NCI-H2081 (cell line): ENCODE measurements at regions not wholly inside any gene's neighbourhood (a gene's known extent, or its start where the extent isn't known, plus 50 kb on each side); places are given as distances from the start of the nearest gene placed in this dataset.
"Not testable (repeated sequence)": the region's sequence is repeated elsewhere in the genome, so short reads cannot be mapped to it uniquely, and the experiment has no call there.

Source experiments
- DNase-seq, 2 experiments: peaks; one replicate each; lab custom pipeline; 2025; lab: John Stamatoyannopoulos, UW

DNA sequence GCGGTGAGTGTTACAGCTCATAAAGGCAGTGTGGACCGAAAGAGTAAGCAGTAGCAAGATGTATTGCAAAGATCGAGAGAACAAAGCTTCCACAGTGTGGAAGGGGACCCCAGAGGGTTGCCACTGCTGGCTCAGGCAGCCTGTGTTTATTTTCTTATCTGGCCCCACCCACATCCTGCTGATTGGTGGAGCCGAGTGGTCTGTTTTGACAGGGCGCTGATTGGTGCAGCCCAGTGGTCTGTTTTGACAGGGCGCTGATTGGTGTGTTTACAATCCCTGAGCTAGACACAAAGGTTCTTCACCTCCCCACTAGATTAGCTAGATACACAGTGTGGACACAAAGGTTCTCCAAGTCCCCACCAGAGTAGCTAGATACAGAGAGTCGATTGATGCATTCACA is 747.8 kb upstream of the NRXN1 start:
- not testable (repeated sequence) for DNase-seq

DNA sequence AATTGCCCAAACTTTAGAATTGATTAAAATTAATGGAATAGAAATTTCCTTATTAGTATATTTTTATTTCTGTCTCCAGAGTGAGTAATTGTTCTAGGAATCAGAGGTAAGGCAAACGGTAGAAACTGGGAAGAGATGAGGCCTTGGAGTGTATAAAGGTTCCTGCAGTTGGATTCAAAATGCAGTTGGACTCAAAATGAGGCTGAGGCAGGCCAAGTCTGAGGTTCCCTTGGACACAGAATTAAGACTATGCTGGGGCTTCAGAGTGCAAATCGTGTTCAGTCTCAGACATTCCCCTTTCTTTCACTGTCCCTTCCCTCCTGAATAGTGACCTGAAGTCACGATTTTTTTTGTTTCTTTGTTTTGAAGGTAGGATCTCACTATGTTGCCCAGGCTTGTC is 746.9 kb upstream of the NRXN1 start:
- no peak for DNase-seq

DNA sequence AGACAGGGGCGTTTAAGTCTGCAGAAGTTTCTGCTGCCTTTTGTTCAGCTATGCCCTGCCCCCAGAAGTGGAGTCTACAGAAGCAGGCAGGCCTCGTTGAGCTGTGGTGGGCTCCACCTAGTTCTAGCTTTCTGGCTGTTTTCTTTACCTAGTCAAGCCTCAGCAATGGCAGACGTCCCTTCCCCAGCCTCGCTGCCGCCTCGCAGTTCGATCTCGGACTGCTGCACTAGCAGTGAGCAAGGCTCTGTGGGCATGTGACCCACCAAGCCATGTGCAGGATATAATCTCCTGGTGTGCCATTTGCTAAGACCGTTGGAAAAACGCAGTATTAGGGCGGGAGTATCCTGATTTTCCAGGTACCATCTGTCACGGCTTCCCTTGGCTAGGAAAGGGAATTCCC is 742.7 kb upstream of the NRXN1 start:
- DNase-seq, result not testable (repeated sequence)

DNA sequence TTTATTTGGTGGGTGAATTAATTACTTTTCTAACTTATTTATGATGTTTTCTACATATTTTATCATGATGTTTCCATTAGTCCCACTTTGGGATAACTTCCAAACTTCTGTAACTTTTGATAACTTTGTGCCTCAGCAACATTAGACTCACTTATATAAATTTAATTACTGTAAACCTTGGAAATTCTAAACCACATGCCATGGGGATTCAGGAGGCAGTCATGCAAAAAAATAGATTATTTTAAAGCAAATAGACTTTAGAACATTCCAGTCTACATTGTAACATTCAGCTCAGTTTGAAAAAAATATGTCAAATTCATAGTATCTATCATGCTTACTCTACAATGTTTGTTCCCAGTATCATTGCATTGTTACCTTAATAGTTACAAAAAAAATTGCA is 728.5 kb upstream of the NRXN1 start:
- DNase-seq, result no peak

DNA sequence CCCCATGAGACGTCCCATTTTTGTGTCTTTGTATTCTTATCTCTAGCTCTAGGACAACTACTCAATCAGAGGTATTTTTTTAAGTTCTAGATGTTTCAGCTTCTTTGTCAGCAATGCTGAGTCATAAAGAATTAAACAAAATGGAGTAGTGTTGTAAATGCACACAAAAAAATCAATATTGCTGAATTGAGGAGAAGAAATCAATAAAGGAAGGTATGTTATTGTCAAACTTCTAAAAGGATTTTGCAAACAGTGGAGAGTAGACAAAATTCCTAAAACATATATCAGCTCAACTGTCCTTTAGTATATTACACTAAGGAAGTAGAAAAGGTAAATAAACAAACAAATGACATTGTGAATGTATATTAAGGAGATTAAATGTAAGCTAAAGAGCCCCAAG is 726.1 kb upstream of the NRXN1 start:
- no peak for DNase-seq

DNA sequence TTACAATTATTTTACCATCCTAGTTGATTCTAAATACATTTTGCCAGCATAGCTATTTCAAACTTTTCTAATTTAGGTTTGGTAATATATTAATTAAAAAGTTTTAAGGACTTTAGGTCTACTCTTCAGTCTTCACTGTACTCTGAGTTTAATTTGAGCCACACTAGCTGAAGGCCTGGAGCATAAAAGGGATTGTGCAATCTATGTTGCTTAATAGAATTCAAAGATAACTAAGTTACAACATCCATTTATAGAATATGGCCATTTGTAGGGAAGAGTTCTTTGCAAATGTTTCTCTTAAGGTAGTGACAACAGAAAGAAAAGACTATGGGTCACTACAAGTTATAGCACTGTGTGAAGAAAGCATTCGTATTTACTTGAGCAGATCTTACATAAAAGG is 702.2 kb upstream of the NRXN1 start:
- DNase-seq, result no peak

DNA sequence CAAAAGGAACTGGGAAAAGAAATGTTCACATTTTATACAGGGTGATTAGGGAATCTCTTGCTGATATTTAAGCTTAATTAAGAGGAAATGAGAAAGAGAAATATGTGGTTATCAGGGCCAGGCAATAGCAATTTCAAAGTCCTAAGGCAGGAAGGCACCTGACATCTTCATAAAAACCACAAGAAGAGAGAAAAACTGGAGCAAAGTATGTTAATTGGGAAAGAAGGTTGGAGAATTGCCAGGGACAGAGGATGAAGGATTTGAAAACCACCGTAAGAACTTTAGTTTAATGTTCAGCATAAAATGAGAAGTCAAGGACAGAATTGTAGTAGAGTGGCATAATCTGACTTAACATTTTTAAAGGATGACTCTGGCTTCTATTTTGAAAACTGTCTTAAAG is 691.8 kb upstream of the NRXN1 start:
- no peak for DNase-seq

DNA sequence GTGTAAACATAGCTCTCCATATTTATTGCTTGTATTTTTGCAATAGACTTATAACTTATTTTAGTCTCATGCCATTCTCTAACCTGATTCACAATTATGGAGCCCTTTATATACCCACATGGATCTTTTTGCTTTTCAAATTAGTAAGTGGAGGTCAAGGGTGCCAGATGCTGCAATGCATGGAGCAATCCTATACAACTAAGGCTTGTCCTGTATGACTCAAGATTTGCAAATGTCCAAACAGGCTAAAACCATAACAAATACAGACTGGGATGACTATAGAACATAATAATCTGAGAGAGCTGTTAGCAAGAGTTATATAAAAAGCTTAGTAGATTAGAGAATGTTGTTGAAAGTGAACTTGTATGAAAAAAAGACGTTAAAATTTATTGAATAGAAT is 690.4 kb upstream of the NRXN1 start:
- DNase-seq, result no peak

DNA sequence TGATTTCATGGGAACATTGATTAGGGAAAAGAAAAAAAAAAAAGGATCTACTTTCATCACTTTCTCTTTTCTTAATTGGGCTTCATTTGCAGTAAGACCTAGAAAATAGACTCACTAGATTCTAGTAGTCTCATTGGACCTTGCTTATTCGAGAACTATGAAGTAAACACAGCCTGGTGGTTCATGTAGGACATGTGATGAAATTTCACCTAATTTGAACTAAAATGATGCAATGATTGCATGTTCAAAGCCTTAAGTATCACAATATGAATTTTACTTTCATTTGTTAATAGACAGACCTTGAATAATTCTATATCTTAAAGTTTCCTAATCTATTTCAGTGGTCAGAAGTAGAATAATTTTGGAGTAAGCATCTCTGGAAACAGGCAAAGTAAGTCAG is 688.9 kb upstream of the NRXN1 start:
- no peak for DNase-seq

DNA sequence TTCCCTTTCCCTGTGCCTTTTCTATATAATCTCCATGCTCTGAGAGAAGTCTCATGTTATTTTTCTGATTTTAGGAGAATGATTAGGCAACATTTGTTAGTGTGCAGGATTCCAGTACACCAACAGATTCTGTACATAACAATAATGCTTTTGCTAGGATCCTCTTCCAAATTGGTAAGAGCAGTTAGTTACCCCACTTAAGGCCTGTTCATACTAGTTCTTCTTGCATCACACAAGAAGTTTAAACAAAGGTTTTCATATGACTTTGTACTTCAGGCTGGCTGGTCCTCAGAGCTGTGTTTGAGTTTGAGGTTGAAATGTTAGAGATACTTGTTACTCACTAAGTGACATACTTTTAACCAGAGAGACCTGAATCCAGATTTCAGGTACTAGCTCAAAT is 686.9 kb upstream of the NRXN1 start:
- no peak for DNase-seq

DNA sequence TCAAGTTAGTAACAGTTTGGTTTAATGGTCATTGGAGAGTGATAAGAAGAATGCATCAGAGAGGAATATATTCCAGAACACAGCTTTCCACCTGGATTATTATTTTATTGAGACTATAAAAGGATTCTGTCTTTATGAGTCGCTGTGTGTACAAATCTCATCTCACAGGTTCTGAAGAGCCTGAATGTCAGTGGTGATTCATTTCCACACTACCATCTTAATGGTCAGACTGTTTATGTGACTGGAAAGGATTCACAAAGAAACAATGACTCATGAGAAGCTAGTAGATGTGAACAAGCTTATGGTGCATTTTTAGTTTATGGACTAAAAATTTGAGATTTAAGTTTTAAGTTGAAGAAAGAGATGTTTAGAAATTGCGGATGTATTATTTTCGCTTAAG is 685.4 kb upstream of the NRXN1 start:
- DNase-seq, result no peak

DNA sequence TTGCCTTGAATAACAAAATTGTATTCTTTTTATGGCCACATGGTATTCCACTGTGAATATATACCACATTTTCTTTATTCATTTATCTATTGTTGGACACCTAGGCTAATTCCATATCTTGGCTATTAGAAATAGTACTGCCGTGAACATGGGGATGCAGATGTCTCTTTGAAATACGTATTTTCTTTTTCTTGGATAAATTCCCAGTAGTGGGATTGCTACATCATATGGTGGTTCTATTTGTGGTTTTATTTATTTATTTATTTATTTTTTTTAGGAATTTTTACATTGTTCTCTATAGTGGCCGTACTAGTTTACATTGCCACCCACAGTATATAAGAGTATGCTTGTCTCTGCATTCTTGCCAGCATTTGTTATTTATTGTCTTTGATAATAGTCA is 679.8 kb upstream of the NRXN1 start:
- DNase-seq, result no peak

DNA sequence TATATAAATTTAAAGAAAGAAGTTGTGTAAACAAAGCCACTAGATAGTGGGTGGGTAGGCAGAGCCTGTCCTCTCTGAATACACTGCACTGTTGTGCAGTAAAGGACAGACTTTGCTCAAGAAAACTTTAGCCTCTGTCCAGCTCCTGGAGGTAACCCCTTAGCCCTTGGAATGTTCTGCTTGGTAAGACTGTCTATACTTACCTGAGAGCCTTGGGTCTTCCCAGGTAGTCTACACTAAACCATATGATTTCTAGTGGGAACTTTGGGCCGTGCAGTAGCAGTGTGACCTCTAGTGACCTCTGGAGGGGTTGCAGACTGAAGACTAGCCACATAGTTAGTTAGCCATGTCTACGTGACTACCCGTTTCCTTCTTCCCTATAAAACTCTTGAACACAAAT is 678.3 kb upstream of the NRXN1 start:
- DNase-seq, result peak; percentile 36 to 62

DNA sequence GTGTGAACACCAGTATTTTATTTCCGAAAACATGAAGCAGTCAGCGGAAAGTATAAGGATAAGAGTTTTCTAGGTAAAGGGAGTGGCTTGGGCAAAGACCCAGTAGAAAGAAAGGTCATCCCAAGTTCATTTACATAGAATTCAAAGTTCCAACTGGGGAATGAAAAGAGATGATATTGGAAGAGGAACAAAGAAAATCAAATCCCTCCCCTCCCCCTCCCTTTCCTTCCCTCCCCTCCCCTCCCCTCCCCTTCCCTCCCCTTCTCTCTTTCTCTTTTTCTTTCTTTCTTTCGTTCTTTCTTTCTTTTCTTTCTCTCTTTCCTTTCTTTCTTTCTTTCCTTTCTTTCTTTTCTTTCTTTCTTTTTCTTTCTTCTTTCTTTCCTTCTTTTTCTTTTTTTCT is 675.7 kb upstream of the NRXN1 start:
- DNase-seq, result no peak

DNA sequence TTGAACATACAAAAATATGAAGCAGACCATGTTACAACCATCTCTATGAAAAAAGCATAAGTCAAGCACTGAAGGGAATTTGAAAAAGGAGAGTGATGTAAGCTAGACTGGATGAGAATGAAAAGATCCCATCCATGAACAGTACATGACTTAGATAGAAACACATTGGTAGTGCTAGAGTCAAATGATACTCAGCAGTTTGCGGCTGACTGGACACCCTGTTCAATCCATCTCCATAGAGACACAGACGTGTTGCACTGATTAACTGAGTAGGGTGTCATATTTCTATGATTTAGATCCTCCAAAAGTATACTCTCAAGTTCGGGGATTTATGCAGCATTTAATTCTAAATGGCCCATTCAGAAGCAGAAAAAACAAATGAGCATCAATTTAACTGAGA is 674.3 kb upstream of the NRXN1 start:
- DNase-seq, result no peak

DNA sequence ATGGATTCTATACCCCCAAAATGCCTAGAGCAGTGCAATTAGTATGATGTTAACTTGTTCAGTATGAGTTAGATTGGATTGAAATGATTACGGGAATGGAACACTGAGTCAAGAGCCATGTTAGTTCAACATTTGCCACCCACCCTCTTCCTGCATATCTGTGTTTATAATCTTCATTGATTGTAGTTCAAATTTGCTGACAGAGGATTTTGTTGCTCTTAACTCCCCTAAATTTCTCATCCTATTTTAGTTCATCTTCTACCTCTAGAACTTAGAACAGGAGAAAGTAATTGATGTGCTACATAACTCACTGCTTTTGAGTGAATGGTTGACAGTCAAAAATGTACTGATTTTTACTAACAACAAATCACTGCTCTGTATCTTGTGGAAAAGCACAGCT is 673.5 kb upstream of the NRXN1 start:
- DNase-seq, result no peak

DNA sequence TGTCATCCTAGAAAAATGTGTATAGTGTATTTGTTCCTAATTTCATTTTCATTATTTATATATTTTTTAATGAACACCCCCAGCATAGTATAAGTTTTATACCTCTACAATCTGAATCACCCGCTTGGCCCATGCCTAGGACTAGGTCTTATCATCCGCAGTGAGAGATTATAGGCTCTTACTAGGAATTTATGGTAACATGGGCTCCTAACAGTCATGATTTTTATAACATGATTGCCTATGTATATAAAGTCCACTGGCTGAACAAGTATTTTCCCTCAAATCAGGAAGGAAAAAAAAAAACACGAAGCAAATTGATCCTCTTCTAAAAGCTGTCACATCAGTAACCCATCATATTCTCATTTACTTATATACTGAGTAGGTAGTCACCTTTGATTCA is 666.1 kb upstream of the NRXN1 start:
- DNase-seq, result no peak

DNA sequence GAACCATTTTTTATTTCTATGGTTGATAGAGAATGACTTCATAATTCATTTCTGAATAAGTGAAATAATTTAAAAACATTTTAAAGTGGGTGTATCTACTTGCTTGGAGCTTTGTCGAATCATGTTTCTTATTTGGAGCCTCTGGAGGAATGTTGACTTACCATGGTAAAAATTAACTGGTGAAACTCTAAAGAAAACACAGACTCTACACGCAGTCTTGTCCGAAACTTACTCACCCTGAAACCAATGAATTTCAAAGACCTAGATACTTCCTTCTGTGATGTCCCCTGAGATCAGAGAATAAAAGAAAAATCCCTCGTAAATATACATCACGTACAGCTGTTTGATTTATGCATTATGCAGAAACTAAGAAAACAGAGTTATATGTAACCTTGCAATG is 665.2 kb upstream of the NRXN1 start:
- no peak for DNase-seq

DNA sequence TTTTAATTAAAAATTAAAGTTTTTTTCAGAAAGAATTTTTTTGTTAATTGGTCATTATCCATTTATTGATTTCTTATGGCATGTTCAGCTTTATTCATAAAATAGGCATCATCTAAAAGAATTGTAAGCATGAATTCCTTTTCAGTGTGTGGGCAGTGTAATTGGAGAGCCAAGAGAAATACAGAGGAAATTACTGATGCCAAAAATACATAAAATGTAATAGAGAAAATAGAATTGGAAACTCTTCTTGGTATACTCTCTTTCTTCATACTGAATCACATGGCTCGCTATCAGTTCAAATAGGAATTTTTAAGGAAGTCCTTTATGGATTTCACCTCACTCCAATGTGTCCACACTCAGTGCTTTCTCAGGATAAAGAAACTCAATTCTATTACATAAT is 663.6 kb upstream of the NRXN1 start:
- DNase-seq, result no peak

DNA sequence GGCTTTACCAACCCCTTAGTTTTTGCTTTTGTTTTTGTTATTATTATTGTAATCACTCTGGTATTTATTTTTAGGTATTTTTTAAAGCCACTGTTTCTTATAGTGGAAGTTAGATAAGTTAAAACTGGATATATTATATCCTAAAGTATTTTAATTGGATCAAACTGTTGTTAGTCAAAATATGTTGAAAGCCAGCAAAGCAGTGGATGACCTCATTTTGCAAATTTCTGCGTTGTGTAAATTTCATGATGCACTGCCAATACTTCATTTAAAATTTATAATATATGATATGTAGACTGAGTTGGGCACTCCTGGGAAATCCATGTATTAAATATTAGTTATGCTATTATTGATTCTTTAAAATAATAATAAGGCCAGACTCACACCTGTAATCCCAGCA is 661.7 kb upstream of the NRXN1 start:
- DNase-seq, result no peak

DNA sequence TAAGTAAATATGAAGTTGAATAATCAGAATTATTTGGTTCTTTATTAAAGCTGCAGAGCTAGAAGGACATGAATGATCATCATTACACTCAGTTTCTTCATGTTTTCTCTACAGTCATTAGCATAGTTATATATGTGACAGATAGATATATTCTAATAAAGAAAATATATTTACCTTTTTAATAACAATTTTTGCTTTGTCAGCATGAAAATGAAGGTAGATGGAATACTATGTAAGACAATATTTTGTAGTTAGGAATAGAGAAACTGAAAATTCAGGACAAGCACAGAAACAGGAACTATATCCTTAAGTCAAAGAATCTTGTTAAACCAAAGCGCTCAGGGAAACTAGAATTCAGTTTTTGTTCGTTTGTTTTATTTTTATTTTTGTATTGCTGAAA is 649.9 kb upstream of the NRXN1 start:
- DNase-seq, result no peak

DNA sequence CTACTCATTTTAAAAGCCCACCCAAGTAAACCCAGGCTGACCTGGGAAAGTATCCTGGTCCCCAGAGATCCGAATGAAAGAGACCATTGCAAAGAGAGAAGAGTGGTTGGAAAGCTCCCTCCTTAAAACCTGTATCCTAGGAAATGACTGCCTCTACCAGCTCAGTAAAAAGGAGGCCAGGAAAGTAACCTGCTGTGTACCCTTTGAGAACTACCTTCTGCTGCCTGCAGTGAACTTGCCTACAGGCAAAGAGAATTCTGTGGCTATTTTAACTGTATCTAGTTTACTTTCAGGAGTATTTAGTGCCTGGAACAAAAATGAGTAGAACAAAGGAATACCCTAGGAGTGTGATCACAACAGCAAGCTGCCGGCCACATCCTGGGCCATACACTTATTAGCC is 641.7 kb upstream of the NRXN1 start:
- DNase-seq, result peak in 1 of 2 experiments; percentile 33

DNA sequence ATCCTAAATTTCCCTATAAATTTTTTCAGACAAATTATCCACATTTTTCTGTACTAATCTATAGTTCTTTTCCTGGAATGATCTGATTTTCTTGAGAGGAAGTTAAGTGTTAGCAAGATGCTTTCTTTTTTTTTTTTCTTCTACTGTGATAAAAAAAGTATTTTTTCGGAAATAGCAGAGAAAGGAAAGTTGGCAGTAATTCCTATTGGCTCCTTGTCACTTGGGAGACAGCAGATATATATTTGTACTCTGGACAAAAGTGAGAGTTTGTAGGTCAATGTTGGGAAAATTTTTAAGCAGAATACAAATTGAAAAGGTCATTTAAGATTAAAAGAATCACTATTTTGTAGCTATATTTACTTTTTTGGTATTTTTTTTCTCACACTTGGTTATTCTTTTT is 635.7 kb upstream of the NRXN1 start:
- DNase-seq, result no peak

DNA sequence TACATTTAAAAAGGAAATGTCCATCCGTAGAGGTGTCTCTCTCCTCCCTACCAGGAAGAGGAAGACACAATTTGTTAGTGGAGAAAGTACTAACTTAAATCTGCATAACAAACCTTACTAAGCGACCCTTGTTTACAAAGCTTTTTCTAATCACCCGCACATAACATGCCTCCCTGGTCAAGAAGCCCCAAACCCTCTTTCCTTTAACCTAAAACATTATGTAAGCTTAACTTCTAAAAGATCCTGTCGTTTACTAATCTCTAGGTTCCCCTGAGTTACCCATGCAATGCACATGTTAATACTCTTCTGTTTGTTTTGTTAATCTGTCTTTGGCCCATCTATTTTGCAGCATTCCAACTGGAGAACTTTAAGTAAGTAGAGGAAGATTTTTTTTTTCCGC is 630.3 kb upstream of the NRXN1 start:
- no peak for DNase-seq

DNA sequence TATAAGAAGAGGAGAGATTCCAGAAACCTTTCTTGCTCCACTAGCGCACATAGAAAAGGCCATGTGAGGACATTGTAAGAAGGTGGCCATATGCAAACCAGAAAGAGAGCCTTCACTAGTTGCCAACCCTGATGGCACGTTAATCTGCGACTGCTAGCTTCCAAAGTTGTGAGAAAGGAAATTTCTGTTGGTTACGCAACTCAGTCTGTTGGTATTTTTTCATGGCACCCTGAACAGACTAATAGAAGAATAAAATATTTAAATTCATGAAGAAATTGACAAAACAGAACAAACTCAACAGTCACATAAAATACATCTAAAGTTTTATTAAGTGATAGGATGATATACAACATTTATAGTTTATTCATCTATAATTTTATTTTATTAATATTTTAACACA is 625.9 kb upstream of the NRXN1 start:
- DNase-seq, result no peak
